Ovary (tissue), 3 donors: ENCODE measurements at regions not wholly inside any gene's neighbourhood (a gene's known extent, or its start where the extent isn't known, plus 50 kb on each side); places are given as distances from the start of the nearest gene placed in this dataset.

Source experiments
- EP300 ChIP-seq: sonication (generic); formaldehyde crosslinking; IDR thresholded peaks from one replicate; pipeline ENCODE4 v1.6.1; 2017; ENCODE audit warnings: antibody characterized with exemption
- POLR2A ChIP-seq: fragments of 450-650 bp; IDR thresholded peaks from one replicate; pipeline ENCODE4 v1.6.1; 2017; ENCODE audit warnings: antibody characterized with exemption, mild to moderate bottlenecking, moderate library complexity
- TF ChIP-seq, protein P1 (sequence below), 3 donors: fragments of 450-650 bp in 2 of 3; fragments of 200-600 bp in 1 of 3; IDR thresholded peaks; one replicate each; pipeline versions ENCODE4 v1.5.1 to v1.8.0; 2016 to 2022; ENCODE audit warnings: antibody characterized with exemption in 3 of 3, mild to moderate bottlenecking in 1 of 3
- donor health status: DM: no; HTN: no; CAD: no.

DNA sequence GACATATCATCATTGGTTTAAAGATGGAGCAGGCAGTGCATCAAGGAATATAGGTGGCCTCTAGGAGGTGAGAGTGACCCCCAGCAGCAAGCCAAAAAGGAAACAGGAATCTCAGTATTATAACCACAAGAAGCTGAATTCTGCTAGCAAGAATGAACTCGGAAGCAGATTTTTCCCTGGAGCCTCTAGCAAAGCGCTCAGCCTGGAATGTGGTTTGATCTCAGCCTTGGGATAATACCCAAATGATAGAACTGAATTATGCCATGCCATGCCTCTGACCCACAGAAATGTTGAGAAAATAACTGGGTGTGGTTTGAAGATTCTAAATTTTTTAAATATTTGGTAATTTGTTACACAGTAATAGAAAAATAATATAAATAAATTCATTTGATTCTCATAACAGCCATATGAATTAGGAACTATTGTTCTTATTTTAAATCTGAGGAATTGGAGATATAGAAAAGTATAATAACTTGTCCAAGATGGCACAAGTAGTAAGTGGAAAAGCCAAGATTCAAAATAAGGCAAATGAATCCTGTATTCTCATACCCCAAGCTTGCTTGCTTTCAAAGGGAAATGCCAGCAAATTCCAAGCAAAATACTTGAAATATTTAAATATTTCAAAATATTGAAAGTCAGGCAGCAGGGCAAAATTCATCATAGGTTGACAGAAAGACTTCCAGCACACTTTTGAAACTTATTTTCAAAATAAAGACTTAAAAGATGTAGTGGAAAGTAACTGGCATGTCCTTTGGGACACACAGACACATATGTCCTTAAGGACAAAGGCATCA, 567.4 kb downstream of the KCNA4 start:
- TF ChIP-seq EP300 = no peak
- TF ChIP-seq, protein P1, sequence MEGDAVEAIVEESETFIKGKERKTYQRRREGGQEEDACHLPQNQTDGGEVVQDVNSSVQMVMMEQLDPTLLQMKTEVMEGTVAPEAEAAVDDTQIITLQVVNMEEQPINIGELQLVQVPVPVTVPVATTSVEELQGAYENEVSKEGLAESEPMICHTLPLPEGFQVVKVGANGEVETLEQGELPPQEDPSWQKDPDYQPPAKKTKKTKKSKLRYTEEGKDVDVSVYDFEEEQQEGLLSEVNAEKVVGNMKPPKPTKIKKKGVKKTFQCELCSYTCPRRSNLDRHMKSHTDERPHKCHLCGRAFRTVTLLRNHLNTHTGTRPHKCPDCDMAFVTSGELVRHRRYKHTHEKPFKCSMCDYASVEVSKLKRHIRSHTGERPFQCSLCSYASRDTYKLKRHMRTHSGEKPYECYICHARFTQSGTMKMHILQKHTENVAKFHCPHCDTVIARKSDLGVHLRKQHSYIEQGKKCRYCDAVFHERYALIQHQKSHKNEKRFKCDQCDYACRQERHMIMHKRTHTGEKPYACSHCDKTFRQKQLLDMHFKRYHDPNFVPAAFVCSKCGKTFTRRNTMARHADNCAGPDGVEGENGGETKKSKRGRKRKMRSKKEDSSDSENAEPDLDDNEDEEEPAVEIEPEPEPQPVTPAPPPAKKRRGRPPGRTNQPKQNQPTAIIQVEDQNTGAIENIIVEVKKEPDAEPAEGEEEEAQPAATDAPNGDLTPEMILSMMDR (IDR thresholded peaks at IDR 0.05) = no peak
- TF ChIP-seq POLR2A = no peak
